GM19025 (cell line): ENCODE measurements at regions not wholly inside any gene's neighbourhood (a gene's known extent, or its start where the extent isn't known, plus 50 kb on each side); places are given as distances from the start of the nearest gene placed in this dataset.

Experiments
- ATAC-seq: cut with Tn5 transposase; IDR thresholded peaks from one replicate; pipeline ENCODE4 v1.9.1; 2021; ENCODE audit warnings: mild to moderate bottlenecking, low read depth, moderate library complexity; ENCODE audit not compliant: unreplicated experiment

- no peak for ATAC-seq
Measured at GRCh38 chr6:1124885-1125284, 187.0 kb upstream of the FOXQ1 start.

- no peak for ATAC-seq
Measured at GRCh38 chr6:1123386-1124375, 188.2 kb upstream of the FOXQ1 start.

GRCh38 chr6:1122083-1122482 is 189.8 kb upstream of the FOXQ1 start:
- no peak for ATAC-seq

DNA sequence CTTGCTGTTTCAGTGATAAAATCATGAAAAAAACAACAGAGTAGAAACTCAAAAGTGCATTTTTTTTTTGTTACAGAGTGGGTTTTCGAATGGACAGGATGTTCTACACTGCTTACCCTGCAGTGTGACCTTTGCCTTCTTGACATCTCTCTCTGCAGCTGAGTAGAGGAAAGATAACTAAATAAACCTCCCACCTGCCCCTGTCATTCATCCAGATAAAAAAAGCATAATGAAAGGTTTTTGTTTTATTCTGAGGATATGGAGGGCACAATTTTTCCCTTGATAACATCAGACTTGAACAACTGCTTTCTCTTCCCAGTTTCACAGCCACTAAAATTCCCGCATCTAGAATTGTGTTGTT is 193.6 kb upstream of the FOXQ1 start:
- ATAC-seq, result no peak

GRCh38 chr6:1117530-1118286 is 194.2 kb upstream of the FOXQ1 start:
- ATAC-seq, result no peak

- ATAC-seq, result no peak
Measured at GRCh38 chr6:1116149-1116548, 195.7 kb upstream of the FOXQ1 start.

- ATAC-seq, result no peak
Measured at GRCh38 chr6:1113916-1114540, 197.9 kb upstream of the FOXQ1 start.

- ATAC-seq, result no peak
Measured at GRCh38 chr6:1111361-1111760, 200.5 kb upstream of the FOXQ1 start.

DNA sequence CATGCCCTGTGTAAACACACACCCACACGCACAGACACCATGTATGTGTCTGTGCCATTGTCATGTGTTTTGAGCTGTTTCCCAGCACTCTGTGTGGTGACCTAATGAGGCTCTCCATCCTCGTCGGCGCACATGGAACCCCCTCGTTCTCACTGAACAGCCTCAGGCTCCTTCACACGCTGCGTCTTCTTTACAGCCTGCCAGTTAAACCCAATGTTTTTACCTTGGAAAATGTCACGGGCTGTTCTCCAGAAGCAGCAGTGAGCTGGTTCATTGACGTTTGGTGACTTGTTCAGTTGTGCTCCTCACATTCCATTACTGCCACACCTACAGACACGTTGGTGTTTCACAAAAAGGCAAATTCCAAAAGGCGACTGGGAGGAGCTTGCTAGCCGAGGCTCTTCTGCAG is 201.0 kb upstream of the FOXQ1 start:
- ATAC-seq, result no peak

DNA sequence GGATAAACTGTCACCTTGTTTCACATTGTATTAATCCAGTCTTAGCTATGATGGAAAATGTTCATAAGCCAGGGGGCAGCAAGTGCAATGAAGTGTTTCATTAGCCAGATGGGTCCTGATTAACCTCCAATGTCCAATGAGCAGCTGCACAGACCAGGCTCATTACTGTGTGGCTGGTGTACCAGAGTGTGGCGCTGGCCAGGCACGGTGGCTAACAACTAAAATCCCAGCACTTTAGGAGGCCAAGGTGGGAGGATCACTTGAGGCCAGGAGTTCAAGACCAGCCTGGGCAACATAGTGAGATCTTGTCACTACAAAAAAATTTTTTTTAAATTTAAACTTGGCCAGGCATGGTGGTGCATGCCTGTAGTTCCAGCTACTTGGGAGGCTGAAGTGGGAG is 201.7 kb upstream of the FOXQ1 start:
- no peak for ATAC-seq

GRCh38 chr6:1109134-1109533 is 202.8 kb upstream of the FOXQ1 start:
- no peak for ATAC-seq

DNA sequence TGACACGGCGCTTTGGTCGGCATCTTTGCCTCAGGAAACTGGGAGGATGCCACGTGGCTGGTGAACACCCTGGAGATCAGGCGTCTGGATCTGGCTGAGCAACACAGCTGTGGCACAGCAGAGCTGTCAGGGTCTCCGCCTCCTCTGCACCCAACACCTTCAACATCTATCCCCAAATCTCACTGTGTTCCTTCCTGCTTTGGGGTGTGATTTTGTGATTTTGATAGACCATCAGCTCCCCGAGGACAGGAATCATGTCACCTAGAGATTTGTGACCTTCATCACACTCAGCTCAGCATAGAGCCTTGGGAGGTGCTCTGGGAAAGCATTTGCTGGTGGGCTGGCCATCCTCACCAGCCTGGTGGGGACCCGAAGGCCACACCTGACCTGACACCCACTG is 203.7 kb upstream of the FOXQ1 start:
- no peak for ATAC-seq

GRCh38 chr6:1107578-1107977 is 204.3 kb upstream of the FOXQ1 start:
- no peak for ATAC-seq

GRCh38 chr6:1105833-1106400 is 206.0 kb upstream of the FOXQ1 start:
- ATAC-seq, result no peak

- ATAC-seq, result no peak
Measured at GRCh38 chr6:1104988-1105670, 206.8 kb upstream of the FOXQ1 start.

- ATAC-seq, result no peak
Measured at GRCh38 chr6:1103945-1104623, 207.8 kb upstream of the FOXQ1 start.

DNA sequence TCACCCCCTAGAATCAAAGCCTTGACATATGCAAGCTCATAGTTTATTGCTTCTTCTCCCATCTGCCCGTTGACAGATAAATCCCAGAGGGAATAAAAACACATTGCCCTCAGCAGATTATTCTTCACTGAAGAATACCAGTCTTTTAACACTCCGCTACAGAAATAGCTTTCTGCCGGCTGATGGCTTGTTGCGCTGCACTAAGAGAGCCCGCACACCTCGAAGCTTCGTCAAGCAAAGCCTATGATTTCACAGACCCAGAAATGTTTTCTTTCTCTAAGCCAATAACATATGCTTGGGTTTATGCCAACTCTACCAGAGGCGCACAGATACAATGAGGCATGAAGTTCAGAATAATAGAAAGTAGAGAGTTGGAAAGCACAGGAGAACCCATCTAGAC is 208.9 kb upstream of the FOXQ1 start:
- no peak for ATAC-seq

DNA sequence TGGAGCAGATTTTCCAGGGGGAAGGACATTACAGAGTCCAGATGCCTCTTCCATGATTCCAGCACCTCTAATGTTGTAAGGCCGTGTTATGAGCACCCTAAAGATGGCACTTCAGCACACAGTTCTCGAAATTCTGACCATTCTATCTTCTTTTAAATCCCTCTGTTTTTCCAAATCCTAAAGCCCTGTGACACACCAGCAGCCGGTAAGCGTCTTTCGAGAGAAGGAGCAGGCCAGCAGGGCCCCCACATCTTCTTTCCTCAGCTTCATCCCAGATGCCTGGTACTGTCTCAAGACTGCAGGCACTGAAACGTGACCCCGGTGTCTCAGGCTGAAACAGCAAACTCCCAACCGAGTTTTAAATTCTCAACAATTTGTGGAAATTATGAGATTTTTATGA is 211.6 kb upstream of the FOXQ1 start:
- ATAC-seq, result no peak

- no peak for ATAC-seq
Measured at GRCh38 chr6:1099264-1099663, 212.6 kb upstream of the FOXQ1 start.
